IMR-90 (cell line): ENCODE measurements at regions not wholly inside any gene's neighbourhood (a gene's known extent, or its start where the extent isn't known, plus 50 kb on each side); places are given as distances from the start of the nearest gene placed in this dataset.
"Not testable (repeated sequence)": the region's sequence is repeated elsewhere in the genome, so short reads cannot be mapped to it uniquely, and the experiment has no call there.

ENCODE experiments used
- ATAC-seq: fragments of 200-7000 bp; cut with Tn5 transposase; 2 replicates; pipeline ENCODE4 v1.9.1; 2020; ENCODE audit warnings: low read depth, mild to moderate bottlenecking, moderate library complexity
- BruUV-seq: library from RNA; stranded (reverse); fragments of 400-500 nt; replicated peaks from 2 replicates; lab custom pipeline; 2021; lab: Mats Ljungman, UMichigan
- CTCF ChIA-PET: fragments of 300-600 bp; formaldehyde crosslinking; extraction: SDS; loops from one replicate; lab custom pipeline; 2021; ENCODE audit warnings: antibody characterized with exemption; lab: Yijun Ruan, JAX
- POLR2A ChIA-PET: fragments of 300-600 bp; sonication (Branson Sonifier 250); formaldehyde crosslinking; loops from one replicate; lab custom pipeline; 2022; ENCODE audit warnings: antibody characterized with exemption; ENCODE audit not compliant: unreplicated experiment; lab: Charles Lee
- DNase-seq: peaks from one replicate; pipeline ENCODE4 v3.0.0; 2013
- H2AFZ ChIP-seq: replicated peaks from 2 replicates; pipeline ENCODE3; 2013; ENCODE audit warnings: low read length, mild to moderate bottlenecking; ENCODE audit not compliant: poor library complexity
- H2AK5ac ChIP-seq: 2 replicates; pipeline ENCODE4 v1.6.1; 2013; ENCODE audit warnings: low read depth, low read length, inconsistent platforms
- H2AK9ac ChIP-seq: replicated peaks from 2 replicates; pipeline ENCODE3; 2013; ENCODE audit warnings: mild to moderate bottlenecking, low read depth, low read length, moderate library complexity; ENCODE audit not compliant: poor library complexity
- H2BK120ac ChIP-seq: 2 replicates; pipeline ENCODE4 v1.6.1; 2013; ENCODE audit warnings: low read depth, low read length, inconsistent platforms
- H2BK15ac ChIP-seq: 3 replicates; pipeline ENCODE4 v1.6.1; 2013; ENCODE audit warnings: low read depth, low read length, inconsistent platforms
- H2BK20ac ChIP-seq: 2 replicates; pipeline ENCODE4 v1.6.1; 2013; ENCODE audit warnings: low read depth, mild to moderate bottlenecking, inconsistent platforms, low read length, moderate library complexity
- H2BK5ac ChIP-seq: 2 replicates; pipeline ENCODE4 v1.6.1; 2013; ENCODE audit warnings: mild to moderate bottlenecking, low read depth, low read length, inconsistent platforms; ENCODE audit not compliant: poor library complexity, severe bottlenecking
- H3K14ac ChIP-seq: replicated peaks from 2 replicates; pipeline ENCODE4 v1.6.1; 2013; ENCODE audit warnings: low read depth, low read length, inconsistent platforms
- H3K18ac ChIP-seq: 2 replicates; pipeline ENCODE4 v1.6.1; 2013; ENCODE audit warnings: low read depth, low read length, control low read depth
- H3K23ac ChIP-seq: 2 replicates; pipeline ENCODE4 v1.6.1; 2013; ENCODE audit warnings: low read depth, low read length, inconsistent platforms
- H3K27ac ChIP-seq: 2 replicates; pipeline ENCODE4 v1.5.1; 2013; ENCODE audit warnings: mild to moderate bottlenecking, control low read depth, low read length; ENCODE audit not compliant: insufficient read depth
- H3K27me3 ChIP-seq: 2 replicates; pipeline ENCODE4 v1.6.1; 2013; ENCODE audit warnings: low read length; ENCODE audit not compliant: control insufficient read depth, insufficient read depth
- H3K36me3 ChIP-seq: 2 replicates; pipeline ENCODE4 v1.6.1; 2013; ENCODE audit warnings: low read length, mixed read lengths; ENCODE audit not compliant: control insufficient read depth, insufficient read depth
- H3K4ac ChIP-seq: 2 replicates; pipeline ENCODE4 v1.6.1; 2013; ENCODE audit warnings: low read depth, low read length, inconsistent platforms
- H3K4me1 ChIP-seq: 2 replicates; pipeline ENCODE4 v1.6.1; 2013; ENCODE audit warnings: low read length, mixed read lengths; ENCODE audit not compliant: control insufficient read depth, insufficient read depth
- H3K4me2 ChIP-seq: 2 replicates; pipeline ENCODE4 v1.6.1; 2013; ENCODE audit warnings: low read depth, mild to moderate bottlenecking, control low read depth, low read length, moderate library complexity
- H3K4me3 ChIP-seq: 2 replicates; pipeline ENCODE4 v1.5.1; 2013; ENCODE audit warnings: low read depth, mild to moderate bottlenecking, control low read depth, low read length, moderate library complexity; ENCODE audit not compliant: insufficient read depth
- H3K56ac ChIP-seq: 2 replicates; pipeline ENCODE4 v1.6.1; 2013; ENCODE audit warnings: low read length, inconsistent platforms; ENCODE audit not compliant: insufficient read depth; ENCODE audit errors: extremely low read depth
- H3K79me1 ChIP-seq, 2 experiments: 2 replicates each; pipeline ENCODE4 v1.6.1; 2013; ENCODE audit warnings: low read length in 2 of 2, inconsistent platforms in 1 of 2, low read depth in 1 of 2
- H3K9ac ChIP-seq: 2 replicates; pipeline ENCODE4 v1.6.1; 2013; ENCODE audit warnings: low read depth, low read length, control low read depth
- H3K9me1 ChIP-seq: 2 replicates; pipeline ENCODE4 v1.6.1; 2013; ENCODE audit warnings: low read length, inconsistent platforms; ENCODE audit not compliant: insufficient read depth
- H3K9me3 ChIP-seq: 2 replicates; pipeline ENCODE4 v1.6.1; 2013; ENCODE audit warnings: low read length; ENCODE audit not compliant: control insufficient read depth, insufficient read depth
- H4K20me1 ChIP-seq: 2 replicates; pipeline ENCODE4 v1.6.1; 2013; ENCODE audit warnings: low read length, inconsistent platforms; ENCODE audit not compliant: insufficient read depth
- H4K5ac ChIP-seq: 2 replicates; pipeline ENCODE4 v1.6.1; 2013; ENCODE audit warnings: mild to moderate bottlenecking, low read depth, low read length, control low read depth
- H4K8ac ChIP-seq, 2 experiments: 2 replicates each; pipeline ENCODE4 v1.6.1; 2013; ENCODE audit warnings: low read depth in 2 of 2, low read length in 2 of 2, control low read depth in 1 of 2, inconsistent platforms in 1 of 2
- H4K91ac ChIP-seq: 2 replicates; pipeline ENCODE4 v1.6.1; 2013; ENCODE audit warnings: low read depth, low read length, inconsistent platforms; ENCODE audit not compliant: insufficient read depth
- MAFK ChIP-seq: IDR thresholded peaks from 2 replicates; pipeline ENCODE4 v1.6.1; 2012; ENCODE audit warnings: low read depth, low read length, improper control_type of control experiment
- WGBS, 2 experiments: methylation state at CpG; one replicate each; pipeline versions ENCODE4 v1.1.5 to v1.1.7; 2013; ENCODE audit warnings: missing lambda C conversion rate in 2 of 2; ENCODE audit not compliant: insufficient read length in 1 of 2; ENCODE audit errors: extremely low coverage in 2 of 2; 5-methylcytosine and 5-hydroxymethylcytosine counted together
- dilution Hi-C: fragments of 300-500 bp; cut with HindIII; formaldehyde crosslinking; loops from one replicate; pipeline ENCODE4 v1.14.3; 2018; ENCODE audit warnings: low sequenced_read_pairs; ENCODE audit not compliant: unreplicated experiment
- in situ Hi-C: fragments of 300-500 bp; cut with MboI; formaldehyde crosslinking; loops from 3 replicates; pipeline ENCODE4 v1.14.3; 2019; ENCODE audit warnings: low sequenced_read_pairs, inconsistent platforms, mixed read lengths
- intact Hi-C: fragments of 100-400 bp; cut with micrococcal nuclease; formaldehyde crosslinking; loops from 2 replicates; pipeline ENCODE4 v1.10.0; 2022

- Histone ChIP-seq H3K9ac (no peak overlapping the region), H3K9me1 (no peaks in the 10 kb centered on the region), H3K4me3 (no peak overlapping the region), H4K5ac (no peak overlapping the region), H3K4me2 (no peak overlapping the region), H4K8ac (no peak overlapping the region), H2BK20ac (no peak overlapping the region), H2AFZ (no peak overlapping the region), H3K79me1 (no peaks in the 10 kb centered on the region), H2BK120ac (no peak overlapping the region), H3K9me3 (peaks cover 28% of the 10 kb centered on the region), H2AK5ac (no peak overlapping the region), H3K27ac (no peak overlapping the region), H3K27me3 (no peaks in the 10 kb centered on the region), H4K20me1 (no peaks in the 10 kb centered on the region), H3K4ac (no peak overlapping the region), H4K91ac (no peak overlapping the region), H3K23ac (no peak overlapping the region), H2BK5ac (no peak overlapping the region), H2AK9ac (no peak overlapping the region), H3K14ac (no peak overlapping the region), H2BK15ac (no peak overlapping the region), H3K56ac (no peak overlapping the region), H3K18ac (no peak overlapping the region), H3K4me1 (no peaks in the 10 kb centered on the region), H3K36me3 (no peaks in the 10 kb centered on the region)
- CTCF ChIA-PET, result no interaction called here
- POLR2A ChIA-PET, result no interaction called here
- TF ChIP-seq MAFK, result no peak
- DNase-seq, result no peak
- 86% methylated on average over 8 of the region's 41 CpGs; no CpG with 5 or more reads in 1 of the 2 experiments for WGBS, 2 experiments
- dilution Hi-C loops, result no loop called here
- intact Hi-C loops, result no loop called here
- ATAC-seq, result no peak
- in situ Hi-C loops, result no loop called here
- BruUV-seq, result no TSS peak
Measured at GRCh38 chr12:34166427-34167060, 144.2 kb downstream of the ALG10 start.

DNA sequence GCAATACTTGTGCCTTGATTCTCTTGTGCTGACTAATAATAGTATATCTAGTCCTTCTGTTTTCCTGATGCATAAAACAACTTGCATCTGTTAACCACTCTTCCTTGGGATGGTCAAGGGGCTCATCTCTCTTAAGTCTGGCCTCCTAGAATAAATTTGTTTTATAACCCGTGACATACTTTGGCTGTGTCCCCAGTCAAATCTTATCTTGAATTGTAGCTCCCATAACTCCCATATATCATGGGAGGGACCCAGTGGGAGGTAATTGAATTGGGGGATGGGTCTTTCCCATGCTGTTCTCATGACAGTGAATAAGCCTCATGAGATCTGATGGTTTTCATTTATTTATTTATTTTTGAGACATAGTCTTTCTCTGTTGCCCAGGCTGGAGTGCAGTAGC lies 146.2 kb downstream of the ALG10 start:
- H2BK20ac ChIP-seq, BruUV-seq, H4K5ac ChIP-seq, H3K9me1 ChIP-seq, H3K14ac ChIP-seq, H3K4me3 ChIP-seq, dilution Hi-C loops, H2AFZ ChIP-seq, H3K27me3 ChIP-seq, H3K36me3 ChIP-seq, H3K9ac ChIP-seq, H3K18ac ChIP-seq, H3K4ac ChIP-seq, H2BK120ac ChIP-seq, H2BK5ac ChIP-seq, H2AK9ac ChIP-seq, H4K20me1 ChIP-seq, DNase-seq, H3K23ac ChIP-seq, POLR2A ChIA-PET, CTCF ChIA-PET, intact Hi-C loops, H2BK15ac ChIP-seq, H3K4me1 ChIP-seq, H3K79me1 ChIP-seq, H3K56ac ChIP-seq, H4K8ac ChIP-seq, in situ Hi-C loops, ATAC-seq, H3K27ac ChIP-seq, H4K91ac ChIP-seq, H3K4me2 ChIP-seq, H2AK5ac ChIP-seq: not testable (repeated sequence)
- H3K9me3 ChIP-seq, result peaks cover 19% of the 10 kb centered on the region; the same call in 1 of the 2 replicates
- WGBS, 2 experiments, result no CpG with 5 or more reads among the region's 1 CpG
